Activated CD8-positive, alpha-beta memory T cell treated with anti-CD3 and anti-CD28 coated beads for 36 hours (primary cell): ENCODE measurements at regions not wholly inside any gene's neighbourhood (a gene's known extent, or its start where the extent isn't known, plus 50 kb on each side); places are given as distances from the start of the nearest gene placed in this dataset.
"Not testable (repeated sequence)": the region's sequence is repeated elsewhere in the genome, so short reads cannot be mapped to it uniquely, and the experiment has no call there.

ENCODE experiments used
- CTCF ChIA-PET: fragments of 350-600 bp; sonication (Branson Sonifier 250); formaldehyde crosslinking; loops from one replicate; lab custom pipeline; 2021; ENCODE audit warnings: antibody characterized with exemption; lab: Charles Lee
- POLR2A ChIA-PET: fragments of 350-600 bp; sonication (Branson Sonifier 250); formaldehyde crosslinking; loops from one replicate; lab custom pipeline; 2021; ENCODE audit warnings: antibody characterized with exemption; lab: Charles Lee

DNA sequence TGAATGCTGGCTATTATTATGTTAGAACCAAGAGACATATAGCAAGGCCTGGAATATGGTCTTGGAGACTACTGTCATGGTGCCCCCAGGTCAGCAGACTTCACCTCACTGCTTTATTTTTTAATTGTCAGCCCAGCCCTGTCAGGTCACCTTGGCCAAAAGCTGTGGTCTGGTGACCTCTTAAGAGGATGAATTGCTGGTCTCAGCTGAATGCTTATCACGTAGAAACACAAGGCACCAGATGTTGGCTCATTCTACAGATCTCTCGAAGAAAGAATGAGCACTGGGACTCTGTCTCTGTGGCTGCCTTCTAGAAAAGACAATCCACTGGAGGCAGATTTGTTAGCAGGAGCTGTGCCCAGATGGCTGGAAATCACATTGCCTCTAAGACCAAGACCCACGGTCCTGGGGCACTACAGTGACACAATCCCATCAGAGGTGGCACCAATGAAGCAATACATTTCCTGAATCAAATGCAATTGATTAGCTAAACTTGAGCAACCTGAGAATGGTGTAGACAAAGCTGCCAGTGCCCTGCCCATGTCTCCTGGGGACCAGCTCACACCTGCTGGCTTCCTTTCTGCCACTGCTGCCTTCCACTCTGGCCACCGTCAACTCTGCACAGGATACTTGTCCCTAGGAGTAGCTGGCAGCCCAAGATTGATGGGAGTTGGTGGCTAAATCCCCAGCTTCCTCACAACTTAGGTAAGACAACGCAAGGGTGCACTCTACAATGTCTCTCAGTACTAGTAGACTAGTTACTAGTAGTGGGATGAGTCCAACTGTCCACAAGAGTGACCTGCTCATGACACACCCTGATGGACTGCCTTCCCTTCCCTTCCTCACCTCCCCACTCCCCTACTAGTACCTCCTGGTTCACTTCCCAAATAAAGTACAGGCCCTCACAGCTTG lies 384.9 kb upstream of the PROK2 start:
- POLR2A ChIA-PET = no interaction called here
- CTCF ChIA-PET = no interaction called here

GRCh38 chr3:72169120-72169519 lies 384.2 kb upstream of the PROK2 start:
- POLR2A ChIA-PET = no interaction called here
- CTCF ChIA-PET = no interaction called here

DNA sequence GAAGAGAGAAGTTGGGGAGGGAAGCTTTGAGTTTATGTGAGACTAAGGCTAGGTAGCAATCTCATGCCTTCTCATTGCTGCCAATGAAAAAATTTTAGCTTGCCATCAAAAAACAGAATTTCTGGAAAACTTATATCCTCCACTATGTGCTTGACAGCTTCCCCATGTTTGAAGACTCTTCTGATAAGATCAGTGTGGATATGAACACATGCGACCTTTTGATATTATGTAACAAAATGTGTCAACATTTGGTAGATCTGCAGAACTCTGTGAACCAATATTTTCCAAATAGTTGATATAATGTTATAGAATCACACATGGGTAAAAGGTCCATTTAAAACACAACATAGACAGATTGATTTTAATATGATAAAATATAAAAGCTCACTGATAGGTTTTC lies 380.9 kb upstream of the PROK2 start:
- CTCF ChIA-PET = interaction anchor here (0.6 kb wide), 1 partner anchor 344 kb away, joined by 3 read pairs; no protein-coding TSS in a partner anchor
- POLR2A ChIA-PET = no interaction called here

DNA sequence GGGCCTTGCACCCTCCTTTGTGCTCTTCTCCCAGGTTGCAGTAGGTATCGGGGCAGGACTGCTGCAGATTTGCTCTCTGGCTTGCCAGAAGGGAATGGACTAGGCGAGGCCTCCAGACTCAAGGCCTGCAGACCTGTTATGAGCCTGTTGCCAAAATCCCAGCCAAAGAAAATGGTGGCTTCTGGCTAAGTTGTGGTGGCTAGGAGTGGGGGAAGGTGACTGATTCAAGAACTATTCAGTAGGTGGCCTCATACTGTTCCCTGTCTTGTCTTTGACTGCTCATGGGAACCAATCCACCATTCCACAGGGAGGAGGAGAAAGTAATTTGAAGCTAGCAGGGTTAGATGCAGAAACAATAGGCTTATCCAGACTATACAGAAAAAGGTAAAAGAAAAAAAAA lies 380.4 kb upstream of the PROK2 start:
- CTCF ChIA-PET = interaction anchor here (0.6 kb wide), 1 partner anchor 343 kb away, joined by 3 read pairs; no protein-coding TSS in a partner anchor
- POLR2A ChIA-PET = no interaction called here

DNA sequence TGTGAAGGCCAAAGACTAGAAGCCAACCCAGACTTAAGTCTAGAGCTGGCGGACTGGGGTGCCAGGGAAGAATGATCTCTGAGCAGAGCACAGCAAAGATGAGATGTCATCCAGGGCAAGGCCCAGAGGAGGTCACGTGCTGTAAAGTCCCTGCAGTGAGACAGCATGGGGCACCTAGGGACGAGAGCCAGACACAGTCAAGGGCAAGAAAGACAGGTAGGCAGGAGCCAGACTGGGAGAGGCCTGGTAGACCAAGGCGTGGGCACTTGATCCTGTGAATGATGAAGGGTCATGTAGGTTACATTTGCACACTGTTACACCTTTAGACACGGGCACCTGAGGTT lies 379.7 kb upstream of the PROK2 start:
- POLR2A ChIA-PET = no interaction called here
- CTCF ChIA-PET = no interaction called here

GRCh38 chr3:72163809-72164634 lies 379.1 kb upstream of the PROK2 start:
- ChIA-PET POLR2A (no interaction called here), CTCF (no interaction called here)

- POLR2A ChIA-PET = no interaction called here
- CTCF ChIA-PET = no interaction called here
Measured at GRCh38 chr3:72162649-72163184, 377.8 kb upstream of the PROK2 start.

GRCh38 chr3:72161881-72162595 lies 377.1 kb upstream of the PROK2 start:
- CTCF ChIA-PET = no interaction called here
- POLR2A ChIA-PET = no interaction called here

GRCh38 chr3:72161285-72161684 lies 376.3 kb upstream of the PROK2 start:
- CTCF ChIA-PET, POLR2A ChIA-PET: not testable (repeated sequence)

DNA sequence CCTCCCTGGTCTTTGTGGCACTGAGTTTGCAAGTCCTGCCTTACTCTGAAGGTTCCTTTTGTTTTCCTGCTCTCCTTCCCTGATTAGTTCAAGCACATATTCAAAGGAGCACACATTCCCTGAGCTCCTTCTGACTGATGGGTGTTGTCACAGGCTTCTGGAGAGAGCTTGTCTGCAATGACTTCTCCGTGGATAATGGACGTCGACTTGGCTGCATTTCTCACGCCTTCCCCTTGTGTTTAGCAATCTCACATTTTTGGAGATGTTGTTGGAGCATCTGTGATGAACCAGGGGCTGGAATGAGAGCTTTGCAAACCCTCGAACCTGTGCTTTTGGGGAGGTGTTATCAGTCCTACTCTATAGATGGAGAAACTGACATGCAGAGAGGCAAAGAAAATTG lies 375.4 kb upstream of the PROK2 start:
- CTCF ChIA-PET = no interaction called here
- POLR2A ChIA-PET = no interaction called here

DNA sequence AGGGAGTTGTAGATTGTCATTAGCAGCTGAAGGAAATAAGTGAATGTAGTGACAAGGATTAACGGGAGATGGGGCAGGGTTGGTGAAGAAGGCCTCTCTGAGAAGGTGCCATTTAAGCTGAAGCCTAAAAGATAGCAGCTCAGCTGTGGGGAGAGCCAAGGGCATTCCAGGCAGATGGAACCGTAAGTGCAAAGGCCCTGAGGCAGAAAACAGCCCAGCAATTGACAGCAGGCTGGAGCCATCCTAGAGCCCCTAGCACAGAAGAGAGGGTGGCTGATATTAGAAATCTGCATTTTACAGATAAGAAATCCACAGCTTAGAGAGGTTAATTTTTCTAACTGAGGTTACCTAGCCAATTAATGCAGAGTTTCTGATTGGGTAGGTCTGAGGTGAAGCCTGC lies 374.5 kb upstream of the PROK2 start:
- ChIA-PET POLR2A (no interaction called here), CTCF (no interaction called here)

DNA sequence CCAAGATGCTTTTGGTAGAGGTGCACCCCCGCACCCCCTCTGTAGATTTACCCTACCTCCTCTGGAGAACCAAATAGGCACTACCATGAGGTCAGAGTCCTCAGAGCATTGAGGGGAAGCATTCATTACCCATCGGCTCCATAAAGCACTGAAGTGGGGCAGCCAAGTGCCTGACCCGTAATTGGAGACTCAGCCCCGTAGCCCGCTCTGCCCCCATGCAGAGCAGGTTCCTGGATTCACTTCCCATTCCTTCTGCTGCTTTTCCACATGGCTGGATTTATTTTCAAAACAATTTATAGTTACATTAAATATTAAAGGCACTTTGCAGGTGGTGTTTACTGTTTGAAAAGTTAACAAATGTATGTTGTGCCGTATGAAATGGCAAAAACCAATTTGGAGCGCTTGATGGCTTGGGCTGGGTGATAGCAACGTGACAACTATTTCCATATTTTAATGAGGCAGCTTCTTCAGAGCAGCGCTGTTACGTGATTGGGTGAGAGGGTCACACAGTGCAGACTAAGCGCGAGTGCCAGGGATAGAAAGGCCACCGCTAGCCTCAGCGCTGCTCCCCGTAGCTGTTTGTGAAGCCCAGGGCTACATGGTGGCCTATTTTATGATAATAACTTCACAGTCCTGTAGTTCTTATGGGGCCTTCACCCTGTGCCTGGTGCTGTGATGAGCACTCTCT lies 373.8 kb upstream of the PROK2 start:
- CTCF ChIA-PET = no interaction called here
- POLR2A ChIA-PET = no interaction called here

DNA sequence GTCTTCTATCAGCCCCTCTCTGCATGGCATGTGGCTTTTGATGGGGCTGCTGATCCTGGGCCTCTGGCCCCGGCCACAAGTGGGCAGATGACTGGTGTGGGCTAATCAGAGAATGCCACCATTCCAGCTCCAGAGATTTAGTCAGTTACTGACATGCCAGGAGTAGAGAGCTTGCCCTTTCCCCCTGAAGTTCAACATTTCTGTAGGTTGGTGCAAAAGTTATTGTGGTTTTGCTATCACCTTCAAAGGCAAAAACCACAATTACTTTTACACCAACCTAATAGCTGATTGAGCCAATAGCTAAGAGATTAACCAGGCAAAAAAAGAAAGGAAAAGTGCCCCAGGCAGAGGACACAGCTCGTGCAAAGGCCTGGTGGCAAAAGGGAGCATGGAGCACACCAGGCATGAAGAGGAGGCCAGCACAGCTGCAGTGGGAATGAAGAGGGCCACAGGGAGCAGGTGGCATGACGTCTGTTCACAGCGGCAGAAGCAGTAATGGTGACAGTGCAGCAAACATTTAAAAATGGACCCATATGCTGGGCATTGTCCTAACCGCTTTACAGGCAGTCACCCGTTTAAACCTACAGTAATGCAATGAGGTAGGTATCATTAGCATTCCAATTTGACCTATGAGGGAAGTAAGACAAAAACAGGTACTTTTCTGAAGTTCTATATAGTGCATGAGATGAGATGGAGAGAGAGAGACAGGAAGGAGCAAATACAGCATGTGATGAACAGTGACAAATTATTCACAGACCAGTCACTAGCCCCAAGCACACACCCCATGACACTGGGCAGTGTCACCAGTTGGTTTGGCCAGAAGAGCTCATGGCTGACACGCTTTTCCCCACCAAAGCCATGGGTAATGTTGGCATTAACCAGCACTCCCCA lies 373.0 kb upstream of the PROK2 start:
- ChIA-PET CTCF (interaction anchor here (0.8 kb wide), 1 partner anchor 239 kb away, joined by 3 read pairs; no protein-coding TSS in a partner anchor), POLR2A (no interaction called here)

DNA sequence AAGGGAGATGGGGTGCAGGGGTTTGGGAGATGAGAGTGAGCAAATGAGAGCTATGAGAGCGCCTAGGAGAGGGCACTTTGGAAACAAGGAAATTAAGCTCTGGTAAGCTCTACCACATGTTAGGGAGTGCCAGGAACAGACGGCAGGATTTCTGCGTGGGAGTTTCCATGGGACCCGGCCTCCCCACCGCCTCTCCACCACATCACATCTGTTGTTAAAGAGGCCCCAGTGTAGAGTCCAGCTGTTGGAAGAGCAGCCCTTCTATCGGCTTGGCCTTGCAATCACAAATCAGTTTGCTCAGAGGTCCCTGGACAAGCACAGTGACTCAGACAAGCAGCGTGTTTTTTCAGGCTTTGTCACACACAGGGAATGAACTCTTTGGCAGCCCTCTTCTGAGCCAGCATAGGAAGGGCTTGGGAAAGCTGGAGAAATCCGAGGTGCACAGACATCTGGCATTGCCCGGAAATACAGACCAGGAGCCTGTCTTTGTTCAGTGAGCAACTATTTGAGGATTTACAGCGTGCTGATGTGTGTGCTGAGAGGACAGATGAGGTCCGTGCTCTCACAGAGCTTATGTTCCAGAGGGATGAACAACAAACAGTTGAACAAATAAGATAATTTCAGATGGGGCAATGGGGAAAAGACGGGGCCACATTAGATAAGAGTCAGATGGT lies 370.6 kb upstream of the PROK2 start:
- ChIA-PET CTCF (no interaction called here), POLR2A (no interaction called here)

DNA sequence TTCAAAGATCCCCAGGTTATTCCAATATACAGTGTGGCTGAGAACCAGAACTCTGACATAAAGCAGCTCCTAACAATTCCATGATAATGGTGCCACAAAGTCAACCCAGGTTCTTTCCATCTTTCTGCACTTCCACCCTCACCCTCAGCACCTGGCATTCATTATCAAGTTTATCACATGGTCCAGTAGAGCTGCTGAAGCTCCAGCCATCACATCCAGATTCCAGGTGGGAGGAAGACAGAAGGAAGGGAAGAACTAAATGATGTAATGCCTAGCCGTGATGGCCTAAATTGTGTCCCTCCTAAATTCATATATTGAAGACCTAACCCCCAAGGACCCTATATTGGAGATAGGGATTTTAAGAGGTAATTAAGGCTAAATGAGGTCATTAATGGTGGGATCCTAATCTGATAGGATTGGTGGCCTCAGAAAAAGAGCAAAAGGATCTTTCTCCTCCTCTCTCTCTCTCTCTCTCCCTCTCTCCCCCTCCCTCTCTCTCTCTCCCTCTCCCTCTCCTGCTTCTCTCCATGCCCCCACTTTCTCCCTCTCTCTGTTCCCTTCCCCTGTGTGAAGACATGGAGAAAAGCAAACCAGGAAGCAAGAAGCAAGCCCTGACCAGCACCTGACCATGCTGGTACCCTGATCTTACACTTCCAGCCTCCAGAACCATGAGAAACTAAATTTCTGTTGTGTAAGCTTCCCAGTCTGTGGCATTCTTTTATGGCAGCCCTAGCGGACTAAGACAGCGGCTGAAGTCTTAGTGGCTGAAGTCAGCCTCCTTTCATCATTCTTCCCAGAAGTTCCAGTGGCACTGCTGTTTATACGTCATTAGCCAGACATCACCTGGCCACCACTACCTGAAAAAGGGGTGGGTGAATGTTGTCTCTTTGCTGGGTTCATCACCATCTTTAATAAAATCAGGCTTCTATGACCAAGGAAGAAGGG lies 369.7 kb upstream of the PROK2 start:
- CTCF ChIA-PET = no interaction called here
- POLR2A ChIA-PET = no interaction called here

GRCh38 chr3:72153477-72154314 lies 368.7 kb upstream of the PROK2 start:
- POLR2A ChIA-PET = no interaction called here
- CTCF ChIA-PET = no interaction called here
